Tibial artery (tissue), 4 donors: ENCODE measurements at regions not wholly inside any gene's neighbourhood (a gene's known extent, or its start where the extent isn't known, plus 50 kb on each side); places are given as distances from the start of the nearest gene placed in this dataset.

Experiments used
- DNase-seq, 2 donors: peaks; one replicate each; pipeline ENCODE4 v3.0.0-alpha.2; 2019
- H3K27ac ChIP-seq, 2 donors: fragments of 200-600 bp; sonication (generic) in 1 of 2; 1 replicate in 1 of 2; 2 replicates in 1 of 2; pipeline ENCODE4 v1.5.1; 2018 to 2019; ENCODE audit warnings: mild to moderate bottlenecking in 1 of 2
- H3K27me3 ChIP-seq, 2 donors: fragments of 200-600 bp; sonication (generic) in 1 of 2; one replicate each; pipeline versions ENCODE4 v1.5.1 to v1.6.0; 2016 to 2019
- H3K36me3 ChIP-seq, 3 donors: fragments of 200-600 bp; sonication (generic) in 2 of 3; one replicate each; pipeline ENCODE4 v1.5.1; 2016 to 2019; ENCODE audit warnings: mild to moderate bottlenecking in 2 of 3
- H3K4me1 ChIP-seq, 4 donors: fragments of 200-600 bp; sonication (generic) in 2 of 4; 1 replicate in 3 of 4; 2 replicates in 1 of 4; pipeline ENCODE4 v1.5.1; 2016 to 2019
- H3K4me3 ChIP-seq, 2 donors: fragments of 200-600 bp; sonication (generic) in 1 of 2; 1 replicate in 1 of 2; 2 replicates in 1 of 2; pipeline ENCODE4 v1.5.1; 2018 to 2019; ENCODE audit warnings: mild to moderate bottlenecking in 2 of 2
- H3K9me3 ChIP-seq, 3 donors: fragments of 200-600 bp; sonication (generic) in 1 of 3; one replicate each; pipeline ENCODE4 v1.5.1; 2016 to 2019
- CTCF ChIP-seq, 2 experiments: fragments of 200-600 bp in 1 of 2; fragments of 450-650 bp in 1 of 2; IDR thresholded peaks; one replicate each; pipeline ENCODE4 v1.5.1; 2017 to 2019; ENCODE audit warnings: antibody characterized with exemption in 2 of 2, mild to moderate bottlenecking in 1 of 2, moderate library complexity in 1 of 2
- intact Hi-C: fragments of 100-400 bp; cut with DNase I; formaldehyde crosslinking; loops from one replicate; pipeline ENCODE4 v1.15.0; 2023; ENCODE audit warnings: low total_unique reads

- TF ChIP-seq CTCF (IDR thresholded peaks at IDR 0.05): no peak
- no peak overlapping the region for H3K27ac ChIP-seq
- intact Hi-C loops: no loop called here
Observed at GRCh38 chr3:153615863-153616262, 453.8 kb downstream of the RAP2B start.

GRCh38 chr3:153617463-153617862 lies 455.4 kb downstream of the RAP2B start:
- intact Hi-C loops: no loop called here
- no peaks in the 10 kb centered on the region for H3K9me3 ChIP-seq
- no peak for TF ChIP-seq CTCF (IDR thresholded peaks at IDR 0.05)
- no peak for DNase-seq
- H3K4me1 ChIP-seq: no peaks in the 10 kb centered on the region
- H3K27me3 ChIP-seq: no peaks in the 10 kb centered on the region
- no peak overlapping the region for H3K4me3 ChIP-seq
- no peaks in the 10 kb centered on the region for H3K36me3 ChIP-seq
- H3K27ac ChIP-seq: no peak overlapping the region

More at GRCh38 chr3:153615863-153616262, 453.8 kb downstream of the RAP2B start:
- Histone ChIP-seq H3K27me3 (no peaks in the 10 kb centered on the region), H3K4me3 (no peak overlapping the region), H3K36me3 (no peaks in the 10 kb centered on the region), H3K9me3 (no peaks in the 10 kb centered on the region), H3K4me1 (no peaks in the 10 kb centered on the region)
- DNase-seq: no peak

DNA sequence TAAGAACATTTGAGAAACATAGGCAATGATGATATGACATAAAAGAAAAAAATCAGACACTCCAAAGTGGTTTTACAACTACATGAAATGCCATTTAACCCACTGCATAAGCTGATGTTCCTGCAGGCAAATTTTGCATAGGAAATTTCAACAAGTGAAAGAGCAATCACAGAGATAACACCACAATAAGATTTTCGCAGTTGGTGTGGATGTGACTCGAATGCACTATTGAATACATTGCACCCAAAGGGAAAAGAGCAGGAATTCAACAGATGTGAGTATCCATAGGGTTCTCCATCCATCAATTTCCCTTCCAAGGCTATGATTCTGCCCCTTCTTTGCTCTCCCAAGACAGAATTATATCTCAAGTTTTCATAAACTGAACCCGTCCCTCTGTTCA lies 456.1 kb downstream of the RAP2B start:
- Histone ChIP-seq H3K9me3 (no peaks in the 10 kb centered on the region), H3K36me3 (no peaks in the 10 kb centered on the region), H3K27me3 (no peaks in the 10 kb centered on the region), H3K27ac (no peak overlapping the region), H3K4me3 (no peak overlapping the region), H3K4me1 (no peaks in the 10 kb centered on the region)
- TF ChIP-seq CTCF (IDR thresholded peaks at IDR 0.05): no peak
- intact Hi-C loops: no loop called here
- no peak for DNase-seq

- intact Hi-C loops: no loop called here
- TF ChIP-seq CTCF (IDR thresholded peaks at IDR 0.05): no peak
- no peaks in the 10 kb centered on the region for H3K27me3 ChIP-seq
- H3K4me1 ChIP-seq: no peaks in the 10 kb centered on the region
- no peaks in the 10 kb centered on the region for H3K36me3 ChIP-seq
- no peak overlapping the region for H3K4me3 ChIP-seq
- DNase-seq: no peak
- H3K27ac ChIP-seq: no peak overlapping the region
- no peaks in the 10 kb centered on the region for H3K9me3 ChIP-seq
Observed at GRCh38 chr3:153619268-153619667, 457.2 kb downstream of the RAP2B start.

DNA sequence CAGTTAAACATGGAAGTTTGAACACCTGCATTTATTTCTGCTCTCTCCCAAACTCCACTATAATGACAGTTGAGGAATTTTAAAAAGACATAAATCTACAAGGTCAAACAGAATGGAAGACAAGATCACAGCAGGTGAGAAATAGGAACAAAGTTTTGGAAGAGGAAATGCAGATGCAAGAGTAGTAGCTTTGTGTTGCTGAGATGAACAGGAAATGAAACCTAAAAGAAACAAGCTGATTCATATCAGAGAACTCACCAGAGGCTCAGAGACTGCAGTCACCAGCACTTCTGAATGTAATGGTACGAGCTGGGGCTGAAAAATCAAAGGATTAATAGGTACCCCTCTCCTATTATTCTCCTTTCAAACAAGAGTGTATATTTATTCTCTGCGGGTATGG lies 459.9 kb downstream of the RAP2B start:
- Histone ChIP-seq H3K36me3 (no peaks in the 10 kb centered on the region), H3K27ac (no peak overlapping the region), H3K4me3 (no peak overlapping the region), H3K4me1 (no peaks in the 10 kb centered on the region), H3K27me3 (no peaks in the 10 kb centered on the region), H3K9me3 (no peaks in the 10 kb centered on the region)
- TF ChIP-seq CTCF (IDR thresholded peaks at IDR 0.05): no peak
- intact Hi-C loops: no loop called here
- DNase-seq: no peak

DNA sequence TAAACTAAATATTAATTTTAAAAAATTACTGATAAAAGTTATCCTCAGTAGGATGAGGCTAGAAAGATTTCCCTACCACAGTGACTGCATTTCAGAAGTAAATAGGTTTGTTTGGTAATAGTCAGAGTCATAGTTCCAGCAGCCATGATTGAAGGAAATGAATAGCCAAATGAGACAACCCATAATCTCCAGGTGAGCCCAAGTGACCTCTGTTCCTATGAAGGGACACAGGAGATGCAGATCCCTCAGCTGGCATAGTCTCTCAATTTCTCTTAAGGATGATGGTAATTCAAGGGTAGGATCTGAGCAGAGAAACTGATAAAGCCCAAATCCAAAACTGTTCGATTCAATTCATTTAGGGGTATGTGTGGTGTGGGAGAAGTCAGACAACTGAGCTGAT lies 461.8 kb downstream of the RAP2B start:
- Histone ChIP-seq H3K27ac (no peak overlapping the region), H3K36me3 (no peaks in the 10 kb centered on the region), H3K4me3 (no peak overlapping the region), H3K27me3 (no peaks in the 10 kb centered on the region), H3K4me1 (no peaks in the 10 kb centered on the region), H3K9me3 (no peaks in the 10 kb centered on the region)
- intact Hi-C loops: no loop called here
- no peak for DNase-seq
- TF ChIP-seq CTCF (IDR thresholded peaks at IDR 0.05): no peak
